Dendritic cell treated with granulocyte-macrophage colony-stimulating factor and Interleukin-4, amounts not matched to agents 40 ng/mL and 50 ng/mL, for 4 days (primary cell): ENCODE measurements at regions not wholly inside any gene's neighbourhood (a gene's known extent, or its start where the extent isn't known, plus 50 kb on each side); places are given as distances from the start of the nearest gene placed in this dataset.
"Not testable (repeated sequence)": the region's sequence is repeated elsewhere in the genome, so short reads cannot be mapped to it uniquely, and the experiment has no call there.

ENCODE experiments used
- H3K27ac Mint-ChIP-seq: one replicate; pipeline ENCODE4 v1.8.0; 2022; ENCODE audit warnings: mild to moderate bottlenecking, mixed read lengths
- H3K27me3 Mint-ChIP-seq: one replicate; pipeline ENCODE4 v1.8.0; 2022; ENCODE audit warnings: mild to moderate bottlenecking, mixed read lengths
- H3K36me3 Mint-ChIP-seq: one replicate; pipeline ENCODE4 v1.8.0; 2022; ENCODE audit warnings: low read depth, mixed read lengths
- H3K4me1 Mint-ChIP-seq: one replicate; pipeline ENCODE4 v1.8.0; 2022; ENCODE audit warnings: low read depth, mixed read lengths
- H3K4me3 Mint-ChIP-seq: one replicate; pipeline ENCODE4 v1.8.0; 2022; ENCODE audit warnings: mild to moderate bottlenecking, moderate library complexity, mixed read lengths
- H3K9me3 Mint-ChIP-seq: one replicate; pipeline ENCODE4 v1.8.0; 2022; ENCODE audit warnings: mixed read lengths
- intact Hi-C: fragments of 100-400 bp; cut with micrococcal nuclease; formaldehyde crosslinking; loops from one replicate; pipeline ENCODE4 v1.15.0; 2022

GRCh38 chr18:1039421-1039820 lies 134.8 kb downstream of the ADCYAP1 start:
- Mint-ChIP-seq H3K4me3 (no peak overlapping the region), H3K27me3 (no peaks in the 10 kb centered on the region), H3K27ac (no peak overlapping the region), H3K36me3 (no peaks in the 10 kb centered on the region), H3K9me3 (peaks cover 19% of the 10 kb centered on the region), H3K4me1 (no peaks in the 10 kb centered on the region)
- intact Hi-C loops = no loop called here

- H3K27me3 Mint-ChIP-seq, H3K36me3 Mint-ChIP-seq, intact Hi-C loops, H3K4me1 Mint-ChIP-seq, H3K27ac Mint-ChIP-seq, H3K4me3 Mint-ChIP-seq: not testable (repeated sequence)
- peaks cover 19% of the 10 kb centered on the region for H3K9me3 Mint-ChIP-seq
Measured at GRCh38 chr18:1043039-1043438, 138.4 kb downstream of the ADCYAP1 start.

- intact Hi-C loops = no loop called here
- H3K4me3 Mint-ChIP-seq = no peak overlapping the region
- H3K9me3 Mint-ChIP-seq = peaks cover 6% of the 10 kb centered on the region
- no peaks in the 10 kb centered on the region for H3K27me3 Mint-ChIP-seq
- no peaks in the 10 kb centered on the region for H3K4me1 Mint-ChIP-seq
- H3K27ac Mint-ChIP-seq = no peak overlapping the region
- no peaks in the 10 kb centered on the region for H3K36me3 Mint-ChIP-seq
Measured at GRCh38 chr18:1045658-1046057, 141.0 kb downstream of the ADCYAP1 start.

GRCh38 chr18:1047406-1047805 lies 142.7 kb downstream of the ADCYAP1 start:
- Mint-ChIP-seq H3K4me3 (no peak overlapping the region), H3K27ac (no peak overlapping the region), H3K36me3 (no peaks in the 10 kb centered on the region), H3K27me3 (no peaks in the 10 kb centered on the region), H3K4me1 (no peaks in the 10 kb centered on the region), H3K9me3 (peaks cover 5% of the 10 kb centered on the region)
- intact Hi-C loops = no loop called here

GRCh38 chr18:1048032-1048431 lies 143.4 kb downstream of the ADCYAP1 start:
- H3K4me3 Mint-ChIP-seq = no peak overlapping the region
- peaks cover 5% of the 10 kb centered on the region for H3K9me3 Mint-ChIP-seq
- H3K4me1 Mint-ChIP-seq = no peaks in the 10 kb centered on the region
- no peaks in the 10 kb centered on the region for H3K36me3 Mint-ChIP-seq
- no peaks in the 10 kb centered on the region for H3K27me3 Mint-ChIP-seq
- intact Hi-C loops = no loop called here
- no peak overlapping the region for H3K27ac Mint-ChIP-seq

GRCh38 chr18:1049173-1049572 lies 144.5 kb downstream of the ADCYAP1 start:
- Mint-ChIP-seq H3K27me3 (no peaks in the 10 kb centered on the region), H3K36me3 (no peaks in the 10 kb centered on the region), H3K4me3 (no peak overlapping the region), H3K9me3 (peaks cover 5% of the 10 kb centered on the region), H3K27ac (no peak overlapping the region), H3K4me1 (no peaks in the 10 kb centered on the region)
- intact Hi-C loops = no loop called here

GRCh38 chr18:1050012-1050657 lies 145.5 kb downstream of the ADCYAP1 start:
- H3K27me3 Mint-ChIP-seq = no peaks in the 10 kb centered on the region
- no peaks in the 10 kb centered on the region for H3K4me1 Mint-ChIP-seq
- no peaks in the 10 kb centered on the region for H3K36me3 Mint-ChIP-seq
- intact Hi-C loops = no loop called here
- H3K27ac Mint-ChIP-seq = no peak overlapping the region
- H3K4me3 Mint-ChIP-seq = no peak overlapping the region
- peaks cover 5% of the 10 kb centered on the region for H3K9me3 Mint-ChIP-seq

GRCh38 chr18:1052301-1052700 lies 147.6 kb downstream of the ADCYAP1 start:
- no peaks in the 10 kb centered on the region for H3K27me3 Mint-ChIP-seq
- intact Hi-C loops = no loop called here
- no peaks in the 10 kb centered on the region for H3K4me1 Mint-ChIP-seq
- no peaks in the 10 kb centered on the region for H3K36me3 Mint-ChIP-seq
- no peak overlapping the region for H3K4me3 Mint-ChIP-seq
- H3K27ac Mint-ChIP-seq = no peak overlapping the region
- peaks cover 21% of the 10 kb centered on the region for H3K9me3 Mint-ChIP-seq

GRCh38 chr18:1053331-1054315 lies 149.0 kb downstream of the ADCYAP1 start:
- intact Hi-C loops = no loop called here
- Mint-ChIP-seq H3K36me3 (no peaks in the 10 kb centered on the region), H3K27ac (no peak overlapping the region), H3K4me3 (no peak overlapping the region), H3K27me3 (no peaks in the 10 kb centered on the region), H3K9me3 (peaks cover 34% of the 10 kb centered on the region), H3K4me1 (no peaks in the 10 kb centered on the region)

GRCh38 chr18:1056404-1056803 lies 151.7 kb downstream of the ADCYAP1 start:
- intact Hi-C loops = no loop called here
- Mint-ChIP-seq H3K4me3 (no peak overlapping the region), H3K27ac (no peak overlapping the region), H3K9me3 (peaks cover 50% of the 10 kb centered on the region), H3K4me1 (no peaks in the 10 kb centered on the region), H3K36me3 (no peaks in the 10 kb centered on the region), H3K27me3 (no peaks in the 10 kb centered on the region)

- H3K9me3 Mint-ChIP-seq = peaks cover 52% of the 10 kb centered on the region
- H3K4me1 Mint-ChIP-seq = no peaks in the 10 kb centered on the region
- H3K27me3 Mint-ChIP-seq = no peaks in the 10 kb centered on the region
- no peak overlapping the region for H3K27ac Mint-ChIP-seq
- no peaks in the 10 kb centered on the region for H3K36me3 Mint-ChIP-seq
- intact Hi-C loops = no loop called here
- no peak overlapping the region for H3K4me3 Mint-ChIP-seq
Measured at GRCh38 chr18:1057367-1057766, 152.7 kb downstream of the ADCYAP1 start.

GRCh38 chr18:1062588-1062987 lies 157.9 kb downstream of the ADCYAP1 start:
- Mint-ChIP-seq H3K4me3 (no peak overlapping the region), H3K4me1 (no peaks in the 10 kb centered on the region), H3K9me3 (peaks cover 34% of the 10 kb centered on the region), H3K36me3 (no peaks in the 10 kb centered on the region), H3K27me3 (no peaks in the 10 kb centered on the region), H3K27ac (no peak overlapping the region)
- intact Hi-C loops = no loop called here

GRCh38 chr18:1075322-1075721 lies 170.7 kb downstream of the ADCYAP1 start:
- no peaks in the 10 kb centered on the region for H3K9me3 Mint-ChIP-seq
- no peaks in the 10 kb centered on the region for H3K27me3 Mint-ChIP-seq
- H3K4me1 Mint-ChIP-seq = no peaks in the 10 kb centered on the region
- no peak overlapping the region for H3K4me3 Mint-ChIP-seq
- no peaks in the 10 kb centered on the region for H3K36me3 Mint-ChIP-seq
- no peak overlapping the region for H3K27ac Mint-ChIP-seq
- intact Hi-C loops = loop anchor here (10.0 kb wide), 1 partner anchor 49 kb away; no protein-coding TSS in a partner anchor

GRCh38 chr18:1075876-1076275 lies 171.2 kb downstream of the ADCYAP1 start:
- no peak overlapping the region for H3K4me3 Mint-ChIP-seq
- H3K9me3 Mint-ChIP-seq = no peaks in the 10 kb centered on the region
- H3K27me3 Mint-ChIP-seq = no peaks in the 10 kb centered on the region
- no peak overlapping the region for H3K27ac Mint-ChIP-seq
- intact Hi-C loops = loop anchor here (10.0 kb wide), 1 partner anchor 49 kb away; no protein-coding TSS in a partner anchor
- H3K4me1 Mint-ChIP-seq = no peaks in the 10 kb centered on the region
- H3K36me3 Mint-ChIP-seq = no peaks in the 10 kb centered on the region
